GM18951 (cell line): ENCODE measurements at regions not wholly inside any gene's neighbourhood (a gene's known extent, or its start where the extent isn't known, plus 50 kb on each side); places are given as distances from the start of the nearest gene placed in this dataset.
"Not testable (repeated sequence)": the region's sequence is repeated elsewhere in the genome, so short reads cannot be mapped to it uniquely, and the experiment has no call there.

Source experiments
- POLR2A ChIP-seq: IDR thresholded peaks from 4 replicates; pipeline ENCODE4 v1.6.1; 2011; ENCODE audit warnings: mild to moderate bottlenecking; ENCODE audit not compliant: insufficient read length, insufficient read depth; ENCODE audit errors: extremely low read depth
- in situ Hi-C: fragments of 300-500 bp; cut with MboI; formaldehyde crosslinking; loops from one replicate; pipeline ENCODE4 v1.12.0; 2022; ENCODE audit warnings: low sequenced_read_pairs, mixed read lengths, inconsistent platforms; ENCODE audit not compliant: unreplicated experiment

DNA sequence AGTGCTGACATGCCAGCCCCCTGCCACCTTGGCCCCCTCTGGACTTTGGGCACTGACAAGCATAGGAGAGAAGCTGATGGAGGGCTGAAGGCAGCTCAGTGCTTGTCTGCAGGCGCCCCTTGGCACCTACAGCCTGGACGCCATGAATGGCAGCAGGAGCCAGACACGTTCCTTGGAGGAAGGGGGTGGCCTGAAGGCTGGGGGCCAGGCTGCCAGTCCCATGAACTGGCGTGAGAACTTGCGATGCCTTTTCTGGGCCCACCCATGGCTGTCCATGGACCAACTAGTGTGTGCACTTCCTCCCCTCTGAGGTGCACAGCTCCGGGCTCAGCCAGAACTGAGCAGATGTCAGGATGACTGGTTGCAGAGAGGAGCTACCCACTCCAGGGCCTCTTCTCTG, 99.0 kb upstream of the RANBP6 start:
- no peak for TF ChIP-seq POLR2A
- in situ Hi-C loops = no loop called here

DNA sequence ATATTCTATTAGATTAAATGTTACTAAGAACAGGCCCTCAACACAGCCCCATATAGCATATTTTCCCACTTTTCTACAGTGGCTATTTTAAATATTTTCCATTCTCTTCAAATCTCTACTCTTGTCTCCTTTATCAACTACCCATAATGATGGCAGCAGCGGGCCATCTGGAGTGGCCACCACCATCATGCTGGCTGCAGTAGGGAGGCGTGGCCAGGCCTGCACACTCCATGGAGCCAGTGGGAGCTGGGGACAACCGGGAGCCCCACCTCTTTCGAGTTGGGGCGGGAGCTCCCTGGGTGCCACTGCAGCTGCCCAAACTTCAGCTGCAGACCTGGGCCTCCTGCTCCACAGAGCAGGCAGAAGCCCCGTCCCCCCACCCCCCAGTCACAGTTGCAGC, 98.4 kb upstream of the RANBP6 start:
- TF ChIP-seq POLR2A = no peak
- in situ Hi-C loops = no loop called here

DNA sequence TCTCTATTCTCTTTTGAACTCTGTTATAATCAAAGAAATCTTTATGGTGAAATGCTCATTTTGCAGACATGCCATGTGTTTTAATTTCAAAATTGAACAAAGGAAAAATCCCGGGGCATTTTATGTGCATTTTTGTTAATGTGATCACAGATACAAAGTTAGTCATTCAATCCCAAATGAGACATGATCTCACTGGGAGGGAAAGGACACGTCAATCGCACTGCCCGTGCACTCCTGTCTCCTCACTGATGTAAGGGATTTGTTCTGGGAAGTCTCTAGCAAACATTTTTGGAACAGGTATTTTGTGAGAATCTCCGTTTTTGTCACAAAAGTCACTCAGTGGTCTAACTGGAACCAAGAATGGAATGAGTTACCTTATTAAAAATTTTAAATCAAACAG, 97.9 kb upstream of the RANBP6 start:
- TF ChIP-seq POLR2A = no peak
- in situ Hi-C loops = no loop called here

DNA sequence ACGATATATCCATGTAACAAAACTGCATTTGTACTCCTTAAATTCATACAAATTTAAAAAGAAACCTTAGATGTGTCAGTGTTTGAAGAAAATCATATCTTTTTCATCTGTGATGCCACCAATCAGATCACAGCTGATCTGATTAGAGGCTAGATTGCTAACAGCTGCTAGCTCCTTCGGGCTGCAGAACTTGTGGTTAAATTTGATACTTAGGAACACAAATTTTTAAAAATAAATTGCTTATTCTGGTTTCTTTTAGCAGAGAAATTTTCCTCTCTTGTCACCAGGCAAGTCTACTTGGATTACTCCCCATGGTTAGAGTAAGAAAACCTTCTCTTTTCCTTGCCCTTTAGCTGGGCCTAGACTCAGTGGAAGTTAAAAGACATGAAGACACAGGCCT, 94.6 kb upstream of the RANBP6 start:
- no peak for TF ChIP-seq POLR2A
- in situ Hi-C loops = no loop called here

DNA sequence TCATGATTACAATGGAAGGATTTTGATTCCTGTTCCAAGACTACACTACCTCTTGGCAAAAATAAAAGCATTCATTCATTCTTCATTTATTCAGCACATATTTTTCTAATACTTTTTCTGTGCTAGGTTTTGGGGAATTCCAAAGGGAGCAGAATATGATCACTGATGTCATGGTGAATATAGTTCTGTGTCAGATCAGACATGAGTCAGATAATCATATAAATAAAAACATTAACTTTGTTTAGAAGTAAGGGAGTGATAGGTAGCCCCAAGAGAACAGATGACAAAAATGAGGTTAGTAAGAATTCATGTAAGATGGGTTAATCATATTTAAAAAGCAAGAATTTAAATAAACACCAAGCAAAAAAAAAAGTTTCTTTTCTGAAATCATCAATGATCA, 94.1 kb upstream of the RANBP6 start:
- no peak for TF ChIP-seq POLR2A
- in situ Hi-C loops = no loop called here

DNA sequence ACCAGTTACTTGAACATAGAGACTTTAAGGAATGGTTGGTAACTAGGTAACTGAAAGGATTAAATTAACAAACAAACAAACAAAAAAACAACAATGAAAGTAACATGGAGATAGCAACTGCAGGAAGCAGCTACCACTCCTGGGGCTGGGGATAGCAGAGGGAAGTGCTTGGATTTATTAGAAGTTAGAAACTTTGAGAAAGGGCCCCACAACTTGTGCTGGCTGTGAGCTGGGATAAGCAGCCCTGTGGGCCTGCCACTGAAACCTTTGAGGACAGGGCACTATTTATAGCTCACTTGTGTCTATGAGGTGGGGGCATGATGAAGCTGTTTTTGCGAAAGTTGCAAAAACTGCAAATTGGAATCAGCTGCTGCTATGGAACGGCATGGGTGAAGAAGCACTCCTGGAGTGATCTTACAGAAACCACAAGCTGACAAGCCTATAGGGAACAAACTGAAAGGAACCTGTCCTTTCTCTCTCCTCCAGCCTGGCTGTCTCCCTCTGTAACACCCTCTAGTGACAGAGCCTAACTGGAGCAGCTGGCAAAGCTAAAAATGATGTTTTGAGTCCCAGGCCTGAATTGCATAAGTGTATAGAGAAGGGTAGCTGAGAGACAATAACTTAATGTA, 91.4 kb upstream of the RANBP6 start:
- in situ Hi-C loops = no loop called here

DNA sequence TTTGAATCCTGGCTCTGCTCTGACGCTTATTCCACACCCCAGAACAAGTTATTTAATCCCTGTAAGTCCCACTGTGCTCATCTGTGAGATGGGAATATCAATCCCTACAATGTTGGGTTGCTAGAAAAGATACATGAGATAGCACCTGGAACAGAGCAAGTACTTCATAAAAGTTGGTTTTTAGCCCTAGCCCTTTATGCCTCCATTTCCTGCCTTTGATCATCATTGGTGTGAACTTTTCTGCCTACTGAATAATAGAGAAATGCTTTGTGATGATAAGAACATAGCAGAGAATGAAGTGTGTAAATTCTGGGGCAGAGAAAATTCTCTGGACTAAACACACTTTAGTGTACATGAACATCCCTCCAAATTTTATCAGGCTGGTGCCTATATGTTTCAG, 90.3 kb upstream of the RANBP6 start:
- in situ Hi-C loops = no loop called here
- TF ChIP-seq POLR2A = no peak

More for the DNA sequence above, 91.4 kb upstream of the RANBP6 start:
- TF ChIP-seq POLR2A = no peak

DNA sequence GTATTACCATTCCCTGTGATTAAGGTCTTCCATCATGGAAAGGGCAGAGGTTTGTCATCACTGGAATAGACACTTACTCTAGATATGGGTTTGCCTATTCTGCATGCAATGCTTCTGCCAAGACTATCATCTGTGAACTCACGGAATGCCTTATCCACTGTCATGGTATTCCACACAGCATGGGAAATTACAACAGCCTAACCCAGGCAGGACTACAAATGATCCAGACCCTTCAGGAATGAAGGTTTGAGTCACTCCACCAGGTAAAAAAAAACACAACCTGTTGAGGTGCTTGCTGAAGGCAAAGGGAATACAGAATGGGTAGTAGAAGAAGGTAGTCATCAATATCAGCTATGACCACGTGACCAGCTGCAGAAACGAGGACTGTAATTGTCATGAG, 89.0 kb upstream of the RANBP6 start:
- in situ Hi-C loops = not testable (repeated sequence)

DNA sequence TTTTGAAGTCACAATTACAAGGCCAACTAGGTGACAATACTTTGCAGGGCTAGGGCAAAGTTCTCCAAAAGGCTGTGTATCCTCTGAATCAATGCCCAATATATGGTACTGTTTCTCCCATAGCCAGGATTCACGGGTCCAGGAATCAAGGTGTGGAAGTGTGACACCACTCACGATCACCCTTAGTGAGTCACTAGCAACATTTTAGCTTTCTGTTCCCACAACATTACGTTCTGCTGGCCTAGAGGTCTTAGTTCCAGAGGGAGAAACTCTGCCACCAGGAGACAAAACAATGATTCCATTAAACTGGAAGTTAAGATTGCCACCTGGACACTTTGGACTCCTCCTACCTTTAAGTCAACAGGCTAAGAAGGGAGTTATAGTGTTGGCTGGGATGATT, 88.5 kb upstream of the RANBP6 start:
- in situ Hi-C loops = not testable (repeated sequence)

DNA sequence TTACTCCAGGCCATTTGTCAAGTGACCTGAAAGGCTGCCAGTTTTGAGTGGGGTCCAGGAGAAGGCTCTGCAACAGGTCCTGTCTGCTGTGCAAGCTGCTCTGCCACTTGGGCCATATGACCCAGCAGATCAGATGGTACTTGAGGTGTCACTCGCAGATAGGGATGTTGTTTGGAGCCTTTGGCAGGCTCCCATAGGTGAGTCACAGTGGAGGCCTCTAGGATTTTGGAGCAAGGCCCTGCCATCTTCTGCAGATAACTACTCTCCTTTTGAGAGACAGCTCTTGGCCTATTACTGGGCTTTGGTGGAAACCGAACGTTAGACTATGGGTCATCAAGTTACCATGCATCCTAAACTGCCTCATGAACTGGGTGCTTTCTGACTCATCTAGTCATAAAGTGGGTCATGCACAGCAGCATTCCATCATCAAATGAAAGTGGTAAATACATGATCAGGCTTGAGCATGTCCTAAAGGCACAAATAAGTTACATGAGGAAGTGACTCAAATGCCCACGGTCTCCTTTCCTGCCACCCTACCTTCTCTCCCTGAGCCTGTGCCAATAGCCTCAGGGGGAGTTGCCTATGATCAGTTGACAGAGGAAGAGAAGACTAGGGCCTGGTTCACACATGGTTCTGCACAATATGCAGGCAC, 87.0 kb upstream of the RANBP6 start:
- in situ Hi-C loops = not testable (repeated sequence)

DNA sequence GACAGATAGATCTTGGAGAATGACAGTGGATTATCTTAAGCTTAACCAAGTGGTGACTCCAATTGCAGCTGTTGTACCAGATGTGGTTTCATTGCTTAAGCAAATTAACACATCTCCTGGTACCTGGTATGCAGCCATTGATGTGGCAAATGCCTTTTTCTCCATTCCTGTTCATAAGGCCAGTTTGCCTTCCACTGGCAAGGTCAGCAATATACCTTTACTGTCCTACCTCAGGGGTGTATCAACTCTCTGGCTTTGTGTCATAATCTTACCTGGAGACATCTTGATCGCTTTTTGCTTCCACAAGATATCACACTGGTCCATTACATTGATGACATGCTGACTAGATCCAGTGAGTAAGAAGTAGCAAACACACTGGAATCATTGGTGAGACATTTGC, 86.3 kb upstream of the RANBP6 start:
- in situ Hi-C loops = not testable (repeated sequence)

DNA sequence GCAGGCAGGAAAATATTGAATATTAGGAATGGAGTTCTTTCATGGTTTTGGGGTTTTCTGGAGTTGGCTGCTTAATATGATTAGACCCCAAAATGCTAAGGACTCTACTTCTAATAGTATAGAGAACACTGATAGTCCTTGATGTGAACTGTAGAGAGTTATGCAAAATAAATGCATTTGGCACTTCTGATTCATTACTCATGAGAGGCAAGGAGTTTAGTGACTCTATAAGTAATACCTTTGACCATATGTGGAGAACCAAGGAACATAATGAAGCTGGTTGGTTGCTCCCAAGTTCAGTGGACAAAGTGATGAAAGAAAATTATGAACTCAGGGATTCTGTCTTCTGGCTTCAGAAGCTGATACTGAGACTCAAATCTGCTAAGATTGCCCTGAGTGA, 83.9 kb upstream of the RANBP6 start:
- in situ Hi-C loops = loop anchor here (25.0 kb wide), 1 partner anchor 463 kb away; no protein-coding TSS in a partner anchor

DNA sequence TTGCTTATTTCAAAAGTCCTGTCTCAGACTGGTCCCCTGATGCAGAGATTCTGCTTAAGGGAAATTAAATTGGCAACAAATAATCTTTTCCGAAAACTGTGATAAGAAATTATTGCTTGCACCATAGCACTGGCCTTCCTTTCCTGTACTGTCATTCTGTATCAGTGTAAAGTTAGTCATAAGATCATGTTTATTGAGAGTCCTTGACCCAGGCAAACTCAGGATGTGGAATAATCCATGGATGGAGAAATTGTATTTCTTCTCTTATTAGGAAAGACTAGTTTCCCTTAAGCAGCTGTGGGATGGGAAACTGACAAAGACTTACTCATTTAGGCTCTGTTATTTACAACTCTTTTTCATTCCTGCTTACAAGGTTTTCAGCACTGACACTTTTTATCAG, 83.0 kb upstream of the RANBP6 start:
- in situ Hi-C loops = loop anchor here (25.0 kb wide), 1 partner anchor 464 kb away; no protein-coding TSS in a partner anchor
- no peak for TF ChIP-seq POLR2A

DNA sequence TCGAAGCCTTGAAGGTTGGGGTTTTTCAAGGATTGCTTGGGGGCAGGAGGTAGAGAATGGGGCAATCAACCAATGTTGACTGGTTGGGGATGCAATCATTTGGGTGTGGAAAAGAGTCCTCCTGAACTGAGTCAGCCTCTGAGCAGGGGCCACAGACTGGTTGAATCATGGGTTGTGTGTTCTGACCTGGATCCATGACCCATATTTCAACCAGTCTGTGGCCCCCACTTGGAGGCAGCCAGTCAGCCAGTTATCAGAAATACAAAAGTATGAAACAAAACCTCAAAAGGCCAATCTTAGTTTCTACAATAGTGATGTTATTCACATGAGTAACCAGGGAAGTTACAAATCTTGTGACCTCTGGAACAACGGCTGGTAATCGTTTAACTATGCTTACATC, 81.4 kb upstream of the RANBP6 start:
- TF ChIP-seq POLR2A = no peak
- in situ Hi-C loops = loop anchor here (25.0 kb wide), 1 partner anchor 465 kb away; no protein-coding TSS in a partner anchor
